ENCODE measurements at regions not wholly inside any gene's neighbourhood (a gene's known extent, or its start where the extent isn't known, plus 50 kb on each side); places are given as distances from the start of the nearest gene placed in this dataset.

DNA sequence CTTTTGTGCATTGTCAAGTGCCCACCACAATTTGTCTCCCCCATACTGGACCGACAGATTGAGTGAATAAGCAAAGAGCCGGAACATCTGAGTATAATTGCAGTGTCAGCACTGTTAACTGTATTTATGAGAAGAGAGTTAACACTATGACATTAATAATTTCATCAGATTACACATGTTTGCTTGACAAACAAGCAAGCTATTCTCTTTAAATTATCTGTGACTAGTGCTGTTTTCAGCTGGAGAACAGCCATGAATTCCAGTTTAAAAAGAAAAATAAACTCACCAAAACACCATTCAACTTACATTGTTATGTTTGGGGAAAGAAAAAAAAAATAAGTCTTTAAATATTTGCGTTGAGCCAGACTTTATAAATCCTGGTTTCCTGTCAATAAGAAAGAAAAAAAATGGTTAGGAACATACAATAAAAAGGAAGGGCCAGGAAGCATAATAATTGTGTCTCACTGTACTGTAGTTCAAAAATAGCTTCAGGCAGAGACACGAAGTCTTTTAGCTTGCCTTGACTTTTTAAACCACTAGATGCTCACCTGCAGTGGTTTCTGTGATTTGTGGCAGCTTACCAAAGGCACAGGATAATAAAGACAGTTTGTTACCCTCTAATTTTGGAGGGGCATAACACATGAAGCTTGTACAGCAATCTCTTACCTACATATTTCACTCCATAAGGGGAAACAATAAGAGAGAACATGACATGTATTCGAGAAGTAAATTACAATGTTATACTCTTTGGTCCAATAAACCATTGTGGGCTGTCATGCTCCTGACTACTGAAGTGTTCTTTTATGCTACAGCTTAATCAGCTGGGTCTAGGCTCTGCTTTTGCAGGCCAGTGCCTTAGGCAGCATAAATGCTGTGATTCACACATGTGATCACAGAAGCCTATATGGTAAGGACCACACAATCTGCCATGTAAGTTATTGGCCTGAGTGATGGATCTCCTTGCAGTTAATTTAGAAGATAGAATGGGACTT lies 302.0 kb upstream of the ADGRL2 start:
- H3K27me3 ChIP-seq (ENCODE audit: insufficient read depth, low read length), result no peaks in the 10 kb centered on the region
- H3K36me3 ChIP-seq (ENCODE audit: insufficient read depth, low read depth, low read length), result no peaks in the 10 kb centered on the region
- H3K9ac ChIP-seq (ENCODE audit: low read depth, low read length), result no peak overlapping the region
- H3K27ac ChIP-seq (ENCODE audit: low read length), result no peak overlapping the region
- peaks cover 3% of the 10 kb centered on the region; the same call in 1 of the 2 replicates for H3K4me1 ChIP-seq (ENCODE audit: insufficient read depth, low read length)
- H3K9me3 ChIP-seq (ENCODE audit: insufficient read depth, low read depth, low read length), result no peaks in the 10 kb centered on the region
- H3K4me3 ChIP-seq (ENCODE audit: low read length), result no peak overlapping the region

DNA sequence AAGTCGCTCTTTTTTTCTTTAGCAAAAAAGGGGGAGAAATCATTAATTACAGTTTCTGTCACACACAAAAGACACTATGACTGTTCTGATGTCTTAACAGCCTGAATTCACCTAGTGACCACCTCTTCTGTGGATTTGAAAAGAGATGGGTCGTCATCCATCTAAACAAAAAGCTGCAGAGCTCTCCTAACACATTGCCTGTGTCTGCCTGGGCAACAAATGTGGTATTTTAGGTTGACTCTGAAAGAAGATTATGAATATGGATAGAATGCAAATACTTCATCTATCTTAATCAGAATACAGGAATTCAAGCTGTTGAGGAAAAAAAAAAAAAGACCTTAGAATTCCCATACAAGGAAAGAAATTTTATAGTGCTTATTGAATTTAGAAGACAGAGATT lies 304.4 kb upstream of the ADGRL2 start:
- no peak overlapping the region for H3K9ac ChIP-seq (ENCODE audit: low read depth, low read length)
- no peaks in the 10 kb centered on the region for H3K9me3 ChIP-seq (ENCODE audit: insufficient read depth, low read depth, low read length)
- H3K27me3 ChIP-seq (ENCODE audit: insufficient read depth, low read length), result no peaks in the 10 kb centered on the region
- peaks cover 4% of the 10 kb centered on the region; the same call in 1 of the 2 replicates for H3K4me1 ChIP-seq (ENCODE audit: insufficient read depth, low read length)
- H3K4me3 ChIP-seq (ENCODE audit: low read length), result no peak overlapping the region
- H3K36me3 ChIP-seq (ENCODE audit: insufficient read depth, low read depth, low read length), result no peaks in the 10 kb centered on the region
- no peak overlapping the region for H3K27ac ChIP-seq (ENCODE audit: low read length)

DNA sequence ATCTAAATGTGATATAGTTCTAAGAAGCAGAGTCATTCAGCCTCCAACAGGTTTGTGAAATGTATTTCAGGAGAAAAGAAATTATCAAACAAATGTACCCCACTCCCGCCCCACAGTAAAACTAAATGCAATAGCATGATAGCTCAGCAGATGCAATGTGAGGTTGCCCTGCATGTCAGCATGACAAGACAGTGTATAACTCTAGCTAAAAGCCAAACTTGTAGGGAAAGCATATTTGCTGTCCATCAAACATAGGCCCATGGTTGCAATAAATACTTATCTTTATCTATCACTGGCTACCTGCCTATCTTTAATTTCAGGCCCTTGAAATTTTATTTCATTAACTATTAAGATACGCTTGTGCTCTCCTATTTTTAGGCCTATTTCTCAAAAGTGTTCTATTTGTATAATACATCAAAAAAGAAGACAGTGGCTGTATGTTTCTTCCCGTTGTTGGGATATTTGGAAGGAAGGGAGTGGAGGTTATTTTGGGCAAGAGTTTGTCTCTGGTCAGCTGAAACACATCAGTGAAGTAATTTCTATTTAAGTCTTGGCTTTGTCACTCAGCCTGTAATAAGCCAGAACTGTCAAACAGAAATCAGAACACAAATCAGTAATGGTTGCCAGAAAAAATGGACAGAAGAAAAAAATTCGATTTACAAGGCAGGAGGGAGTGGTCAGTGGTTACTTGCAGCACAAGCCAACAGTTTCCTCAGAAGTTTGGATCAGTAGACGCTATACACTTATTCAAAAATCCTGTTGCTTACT lies 307.4 kb upstream of the ADGRL2 start:
- H3K27ac ChIP-seq (ENCODE audit: low read length), result no peak overlapping the region
- no peak overlapping the region for H3K4me3 ChIP-seq (ENCODE audit: low read length)
- H3K27me3 ChIP-seq (ENCODE audit: insufficient read depth, low read length), result no peaks in the 10 kb centered on the region
- peaks cover 8% of the 10 kb centered on the region; the same call in 1 of the 2 replicates for H3K9me3 ChIP-seq (ENCODE audit: insufficient read depth, low read depth, low read length)
- no peak overlapping the region for H3K9ac ChIP-seq (ENCODE audit: low read depth, low read length)
- H3K4me1 ChIP-seq (ENCODE audit: insufficient read depth, low read length), result peaks cover 4% of the 10 kb centered on the region; the same call in 1 of the 2 replicates
- no peaks in the 10 kb centered on the region for H3K36me3 ChIP-seq (ENCODE audit: insufficient read depth, low read depth, low read length)

DNA sequence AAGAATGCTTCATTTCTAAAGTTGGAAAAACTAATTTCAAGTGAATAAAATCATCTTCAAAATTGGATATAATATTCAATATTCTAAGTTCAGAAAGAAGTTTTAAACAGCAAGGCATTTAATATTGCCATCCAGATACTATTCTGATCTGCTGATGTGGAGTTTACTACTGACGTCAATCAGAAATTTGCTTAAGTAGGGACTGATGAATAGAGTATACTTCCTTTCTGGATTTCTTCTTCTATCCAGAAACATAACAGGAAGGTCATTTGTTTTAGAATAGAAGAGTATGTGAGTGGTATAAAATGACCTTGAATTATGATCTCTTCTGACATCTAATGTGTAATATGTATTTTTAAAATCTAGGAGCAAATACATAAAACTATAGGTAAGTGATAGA lies 308.1 kb upstream of the ADGRL2 start:
- Histone ChIP-seq H3K9ac (ENCODE audit: low read depth, low read length) (no peak overlapping the region), H3K4me1 (ENCODE audit: insufficient read depth, low read length) (peaks cover 4% of the 10 kb centered on the region; the same call in 1 of the 2 replicates), H3K27me3 (ENCODE audit: insufficient read depth, low read length) (no peaks in the 10 kb centered on the region), H3K36me3 (ENCODE audit: insufficient read depth, low read depth, low read length) (no peaks in the 10 kb centered on the region), H3K27ac (ENCODE audit: low read length) (no peak overlapping the region), H3K4me3 (ENCODE audit: low read length) (no peak overlapping the region), H3K9me3 (ENCODE audit: insufficient read depth, low read depth, low read length) (peaks cover 8% of the 10 kb centered on the region; the same call in 1 of the 2 replicates)

DNA sequence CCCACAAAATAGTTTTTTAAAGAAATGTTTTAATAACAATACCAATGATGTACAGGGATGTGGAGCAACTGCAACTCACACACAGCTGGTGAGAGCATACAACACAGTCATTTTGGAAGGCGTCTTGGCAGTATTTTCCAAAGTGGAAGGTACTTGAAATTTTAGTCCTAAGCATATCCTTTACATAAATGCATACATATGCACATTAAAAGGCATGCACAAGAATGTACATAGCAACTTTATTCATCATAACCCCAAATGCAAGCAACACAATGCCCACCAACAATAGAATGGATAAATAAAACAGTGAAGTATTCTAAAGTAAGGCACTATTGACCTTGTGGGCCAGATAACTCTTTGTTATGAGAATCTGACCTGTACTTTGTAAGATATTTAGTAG lies 310.1 kb upstream of the ADGRL2 start:
- peaks cover 4% of the 10 kb centered on the region; the same call in 1 of the 2 replicates for H3K4me1 ChIP-seq (ENCODE audit: insufficient read depth, low read length)
- H3K36me3 ChIP-seq (ENCODE audit: insufficient read depth, low read depth, low read length), result no peaks in the 10 kb centered on the region
- H3K27ac ChIP-seq (ENCODE audit: low read length), result no peak overlapping the region
- H3K27me3 ChIP-seq (ENCODE audit: insufficient read depth, low read length), result no peaks in the 10 kb centered on the region
- H3K9me3 ChIP-seq (ENCODE audit: insufficient read depth, low read depth, low read length), result peaks cover 8% of the 10 kb centered on the region; the same call in 1 of the 2 replicates
- H3K9ac ChIP-seq (ENCODE audit: low read depth, low read length), result no peak overlapping the region
- no peak overlapping the region for H3K4me3 ChIP-seq (ENCODE audit: low read length)

DNA sequence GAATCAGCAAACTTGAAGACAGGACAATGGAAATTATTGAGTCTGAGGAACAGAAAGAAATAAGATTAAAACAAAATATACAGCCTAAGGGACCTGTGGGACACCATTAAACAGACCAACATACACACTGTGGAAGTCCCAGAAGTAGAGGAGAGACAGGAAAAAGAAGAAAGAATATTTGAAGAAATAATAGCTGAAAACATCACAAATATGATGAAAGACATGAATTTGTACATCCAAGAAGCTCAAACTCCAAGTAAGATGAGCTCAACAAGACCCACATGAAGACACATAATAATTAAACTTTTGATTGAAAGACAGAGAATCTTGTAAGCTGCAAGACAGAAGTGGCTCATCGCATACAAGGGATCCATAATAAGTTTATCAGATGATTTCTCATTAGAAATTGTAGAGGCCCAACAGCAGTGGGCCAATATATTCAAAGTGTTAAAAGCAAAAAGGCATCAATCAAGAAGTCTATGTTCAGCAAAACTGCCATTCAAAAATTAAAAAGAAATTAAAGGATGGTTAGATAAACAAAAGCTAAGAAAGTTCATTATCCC lies 311.3 kb upstream of the ADGRL2 start:
- peaks cover 4% of the 10 kb centered on the region; the same call in 1 of the 2 replicates for H3K4me1 ChIP-seq (ENCODE audit: insufficient read depth, low read length)
- no peaks in the 10 kb centered on the region for H3K36me3 ChIP-seq (ENCODE audit: insufficient read depth, low read depth, low read length)
- H3K27me3 ChIP-seq (ENCODE audit: insufficient read depth, low read length), result no peaks in the 10 kb centered on the region
- H3K27ac ChIP-seq (ENCODE audit: low read length), result no peak overlapping the region
- H3K4me3 ChIP-seq (ENCODE audit: low read length), result no peak overlapping the region
- H3K9me3 ChIP-seq (ENCODE audit: insufficient read depth, low read depth, low read length), result peaks cover 8% of the 10 kb centered on the region; the same call in 1 of the 2 replicates
- no peak overlapping the region for H3K9ac ChIP-seq (ENCODE audit: low read depth, low read length)

DNA sequence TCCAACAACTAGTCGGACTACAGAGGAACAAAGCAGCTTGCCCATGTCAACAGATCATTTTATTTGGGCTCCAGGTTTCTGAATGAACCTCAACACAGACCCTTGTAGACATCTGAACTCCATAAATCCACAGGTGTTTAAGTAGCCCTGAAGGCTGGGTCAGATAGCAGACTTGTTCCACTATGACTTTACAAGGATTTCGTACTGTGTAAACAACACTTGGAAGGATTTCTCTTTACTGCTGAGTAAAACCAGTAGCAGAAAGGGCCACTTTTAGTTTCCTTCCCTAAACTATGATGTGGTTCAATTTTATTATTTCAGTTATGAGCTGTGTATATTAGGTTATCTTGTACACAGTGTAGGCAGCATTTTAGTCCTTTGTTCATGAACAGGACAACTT lies 316.4 kb upstream of the ADGRL2 start:
- Histone ChIP-seq H3K27ac (ENCODE audit: low read length) (no peak overlapping the region), H3K27me3 (ENCODE audit: insufficient read depth, low read length) (no peaks in the 10 kb centered on the region), H3K36me3 (ENCODE audit: insufficient read depth, low read depth, low read length) (no peaks in the 10 kb centered on the region), H3K9ac (ENCODE audit: low read depth, low read length) (no peak overlapping the region), H3K4me1 (ENCODE audit: insufficient read depth, low read length) (no peaks in the 10 kb centered on the region), H3K9me3 (ENCODE audit: insufficient read depth, low read depth, low read length) (peaks cover 6% of the 10 kb centered on the region), H3K4me3 (ENCODE audit: low read length) (no peak overlapping the region)

DNA sequence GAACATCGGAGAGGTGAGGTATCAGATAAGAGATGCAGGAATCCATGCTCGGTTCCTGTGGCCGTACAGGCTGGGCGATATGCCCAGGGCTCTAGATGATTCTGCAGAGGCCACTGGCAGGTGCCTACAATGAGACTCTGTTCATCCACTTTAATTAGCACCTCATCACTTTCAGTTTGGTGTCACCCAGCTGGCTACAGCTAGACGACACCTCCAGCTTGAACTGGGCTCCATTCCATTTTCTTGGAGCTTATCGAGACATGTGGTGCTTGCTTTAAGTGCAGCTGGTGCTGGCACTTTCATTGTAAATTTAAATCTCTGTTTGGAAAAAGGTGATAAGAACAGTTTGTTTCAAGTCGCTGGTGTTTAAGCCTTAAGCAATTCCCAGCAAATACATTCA lies 322.5 kb upstream of the ADGRL2 start:
- Histone ChIP-seq H3K4me1 (ENCODE audit: insufficient read depth, low read length) (no peaks in the 10 kb centered on the region), H3K27me3 (ENCODE audit: insufficient read depth, low read length) (no peaks in the 10 kb centered on the region), H3K9ac (ENCODE audit: low read depth, low read length) (no peak overlapping the region), H3K27ac (ENCODE audit: low read length) (no peak overlapping the region), H3K36me3 (ENCODE audit: insufficient read depth, low read depth, low read length) (no peaks in the 10 kb centered on the region), H3K9me3 (ENCODE audit: insufficient read depth, low read depth, low read length) (no peaks in the 10 kb centered on the region; the same call in 1 of the 2 replicates), H3K4me3 (ENCODE audit: low read length) (no peak overlapping the region)

DNA sequence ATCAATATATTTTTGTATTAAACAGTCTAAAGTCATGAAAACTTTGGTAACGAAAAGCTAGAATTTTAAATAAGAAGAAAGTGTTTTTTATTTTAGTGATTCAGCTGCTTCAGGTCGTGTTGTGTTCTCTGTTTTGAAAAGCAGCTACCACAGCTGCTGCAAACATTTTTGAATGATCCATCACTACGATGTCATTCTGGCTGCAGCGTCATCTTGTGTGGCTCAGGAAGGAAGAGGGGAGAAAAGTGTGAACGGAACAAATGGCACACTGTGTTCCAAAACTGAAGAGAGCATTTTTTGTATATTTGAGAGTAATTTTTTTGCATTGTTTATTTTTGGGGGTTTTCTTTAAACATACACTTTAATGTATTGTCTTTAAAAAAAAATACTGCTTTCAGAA lies 323.0 kb upstream of the ADGRL2 start:
- no peaks in the 10 kb centered on the region; the same call in 1 of the 2 replicates for H3K9me3 ChIP-seq (ENCODE audit: insufficient read depth, low read depth, low read length)
- H3K4me3 ChIP-seq (ENCODE audit: low read length), result no peak overlapping the region

DNA sequence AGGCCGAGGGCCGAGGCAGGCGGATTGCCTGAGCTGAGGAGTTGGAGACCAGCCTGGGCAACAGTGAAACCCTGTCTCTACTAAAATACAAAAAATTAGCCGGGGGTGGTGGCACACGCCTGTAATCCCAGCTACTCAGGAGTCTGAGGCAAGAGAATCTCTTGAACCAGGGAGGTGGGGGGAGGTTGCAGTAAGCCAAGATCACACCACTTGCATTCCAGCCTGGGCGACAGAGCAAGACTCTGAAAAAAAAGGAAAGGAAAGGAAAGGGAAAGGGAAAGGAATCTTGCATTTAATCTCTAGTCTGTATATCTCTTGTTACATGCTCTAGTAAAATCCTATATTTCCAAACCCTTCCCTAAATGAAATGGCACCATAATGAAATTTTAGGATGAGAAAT lies 328.3 kb upstream of the ADGRL2 start:
- Histone ChIP-seq H3K27ac (ENCODE audit: low read length) (no peak overlapping the region), H3K4me1 (ENCODE audit: insufficient read depth, low read length) (no peaks in the 10 kb centered on the region; the same call in 1 of the 2 replicates)

More for the DNA sequence above, 323.0 kb upstream of the ADGRL2 start:
- Histone ChIP-seq H3K9ac (ENCODE audit: low read depth, low read length) (no peak overlapping the region), H3K27me3 (ENCODE audit: insufficient read depth, low read length) (no peaks in the 10 kb centered on the region), H3K4me1 (ENCODE audit: insufficient read depth, low read length) (no peaks in the 10 kb centered on the region; the same call in 1 of the 2 replicates), H3K27ac (ENCODE audit: low read length) (no peak overlapping the region), H3K36me3 (ENCODE audit: insufficient read depth, low read depth, low read length) (no peaks in the 10 kb centered on the region)

DNA sequence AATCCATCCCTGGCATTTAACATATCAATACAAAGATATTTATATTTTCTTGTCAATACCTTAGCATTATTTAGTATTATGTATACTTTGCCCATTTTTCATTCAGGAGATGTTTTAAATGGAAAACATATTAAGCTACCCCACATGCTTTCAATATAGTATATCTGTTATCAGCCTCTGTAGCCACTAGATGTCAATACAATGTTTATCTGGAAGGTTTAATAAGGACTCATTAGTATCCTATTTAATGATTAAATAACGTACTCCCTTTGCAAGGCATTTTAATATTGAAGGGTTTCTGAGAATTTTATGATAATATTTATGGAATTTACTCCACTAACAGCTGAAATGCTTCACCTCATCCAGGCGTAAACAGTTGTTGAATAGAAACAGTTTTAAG lies 329.5 kb upstream of the ADGRL2 start:
- H3K4me3 ChIP-seq (ENCODE audit: low read length), result no peak overlapping the region
- no peaks in the 10 kb centered on the region for H3K36me3 ChIP-seq (ENCODE audit: insufficient read depth, low read depth, low read length)
- no peaks in the 10 kb centered on the region for H3K27me3 ChIP-seq (ENCODE audit: insufficient read depth, low read length)
- H3K9ac ChIP-seq (ENCODE audit: low read depth, low read length), result no peak overlapping the region
- no peaks in the 10 kb centered on the region; the same call in 1 of the 2 replicates for H3K4me1 ChIP-seq (ENCODE audit: insufficient read depth, low read length)
- no peaks in the 10 kb centered on the region for H3K9me3 ChIP-seq (ENCODE audit: insufficient read depth, low read depth, low read length)
- H3K27ac ChIP-seq (ENCODE audit: low read length), result no peak overlapping the region

More for the DNA sequence above, 328.3 kb upstream of the ADGRL2 start:
- H3K36me3 ChIP-seq (ENCODE audit: insufficient read depth, low read depth, low read length), result no peaks in the 10 kb centered on the region
- H3K27me3 ChIP-seq (ENCODE audit: insufficient read depth, low read length), result no peaks in the 10 kb centered on the region
- H3K9ac ChIP-seq (ENCODE audit: low read depth, low read length), result no peak overlapping the region
- no peak overlapping the region for H3K4me3 ChIP-seq (ENCODE audit: low read length)
- no peaks in the 10 kb centered on the region for H3K9me3 ChIP-seq (ENCODE audit: insufficient read depth, low read depth, low read length)

Measured in iPS-20b (cell line).